Testis (tissue), 2 donors: ENCODE measurements at regions not wholly inside any gene's neighbourhood (a gene's known extent, or its start where the extent isn't known, plus 50 kb on each side); places are given as distances from the start of the nearest gene placed in this dataset.
A peak's percentile ranks its signal among the peaks of the same experiment; 100 is the strongest.

ENCODE experiments used
- DNase-seq: peaks from one replicate; pipeline ENCODE4 v3.0.0-alpha.2; 2019
- H3K27ac ChIP-seq, 2 donors: fragments of 200-600 bp; sonication (generic); one replicate each; pipeline ENCODE4 v1.5.1; 2019
- H3K27me3 ChIP-seq: fragments of 200-600 bp; sonication (generic); one replicate; pipeline ENCODE4 v1.5.1; 2019
- H3K36me3 ChIP-seq: fragments of 200-600 bp; sonication (generic); one replicate; pipeline ENCODE4 v1.5.1; 2017; ENCODE audit warnings: low read depth; ENCODE audit errors: missing control alignments
- H3K4me1 ChIP-seq: fragments of 200-600 bp; sonication (generic); one replicate; pipeline ENCODE4 v1.5.1; 2019
- H3K4me3 ChIP-seq, 2 donors: fragments of 200-600 bp; sonication (generic); one replicate each; pipeline ENCODE4 v1.5.1; 2017 to 2019
- H3K9me3 ChIP-seq: fragments of 200-600 bp; sonication (generic); one replicate; pipeline ENCODE4 v1.5.1; 2017
- POLR2A ChIP-seq: fragments of 450-650 bp; IDR thresholded peaks from one replicate; pipeline ENCODE4 v1.6.1; 2017; ENCODE audit warnings: antibody characterized with exemption, mild to moderate bottlenecking, moderate library complexity
- WGBS, 2 donors: methylation state at CpG; one replicate each; pipeline ENCODE4 v1.1.5; 2018; 5-methylcytosine and 5-hydroxymethylcytosine counted together
- intact Hi-C: fragments of 100-400 bp; cut with DNase I; formaldehyde crosslinking; loops from one replicate; pipeline ENCODE4 v1.15.1; 2023; ENCODE audit warnings: low total_unique reads
- TF ChIP-seq, protein P1 (sequence below), 3 experiments: fragments of 450-650 bp in 2 of 3; fragments of 200-600 bp in 1 of 3; sonication (generic) in 1 of 3; IDR thresholded peaks; one replicate each; pipeline ENCODE4 v1.5.1; 2016 to 2019; ENCODE audit warnings: antibody characterized with exemption in 3 of 3, mild to moderate bottlenecking in 2 of 3, moderate library complexity in 1 of 3

DNA sequence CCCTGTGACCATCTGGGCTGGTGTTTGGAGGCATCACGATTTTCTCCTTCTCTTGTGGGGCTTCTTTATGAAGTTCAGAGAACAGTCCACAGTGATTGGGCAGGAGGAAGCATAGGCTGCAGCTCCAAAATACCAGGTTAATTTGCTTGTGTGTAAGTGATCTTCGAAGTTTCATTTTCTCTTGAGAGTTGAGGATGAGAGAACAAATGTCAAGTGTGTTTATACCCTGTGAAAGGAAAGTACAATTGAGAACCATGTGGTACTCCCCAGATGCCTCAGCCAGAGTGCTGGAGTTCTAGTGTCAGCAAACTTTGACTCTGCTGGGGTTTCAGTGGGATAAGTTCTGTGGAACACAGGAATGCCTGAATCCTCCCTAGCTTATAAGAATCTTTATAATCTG lies 357.1 kb upstream of the CFAP20DC start:
- WGBS, 2 donors: 63 to 79% methylated on average over 2 of the region's 2 CpGs
- Histone ChIP-seq H3K27ac (no peak overlapping the region), H3K4me3 (no peak overlapping the region), H3K9me3 (no peaks in the 10 kb centered on the region), H3K36me3 (no peaks in the 10 kb centered on the region), H3K4me1 (no peaks in the 10 kb centered on the region), H3K27me3 (no peaks in the 10 kb centered on the region)
- no peak for DNase-seq
- intact Hi-C loops: no loop called here
- TF ChIP-seq, protein P1, sequence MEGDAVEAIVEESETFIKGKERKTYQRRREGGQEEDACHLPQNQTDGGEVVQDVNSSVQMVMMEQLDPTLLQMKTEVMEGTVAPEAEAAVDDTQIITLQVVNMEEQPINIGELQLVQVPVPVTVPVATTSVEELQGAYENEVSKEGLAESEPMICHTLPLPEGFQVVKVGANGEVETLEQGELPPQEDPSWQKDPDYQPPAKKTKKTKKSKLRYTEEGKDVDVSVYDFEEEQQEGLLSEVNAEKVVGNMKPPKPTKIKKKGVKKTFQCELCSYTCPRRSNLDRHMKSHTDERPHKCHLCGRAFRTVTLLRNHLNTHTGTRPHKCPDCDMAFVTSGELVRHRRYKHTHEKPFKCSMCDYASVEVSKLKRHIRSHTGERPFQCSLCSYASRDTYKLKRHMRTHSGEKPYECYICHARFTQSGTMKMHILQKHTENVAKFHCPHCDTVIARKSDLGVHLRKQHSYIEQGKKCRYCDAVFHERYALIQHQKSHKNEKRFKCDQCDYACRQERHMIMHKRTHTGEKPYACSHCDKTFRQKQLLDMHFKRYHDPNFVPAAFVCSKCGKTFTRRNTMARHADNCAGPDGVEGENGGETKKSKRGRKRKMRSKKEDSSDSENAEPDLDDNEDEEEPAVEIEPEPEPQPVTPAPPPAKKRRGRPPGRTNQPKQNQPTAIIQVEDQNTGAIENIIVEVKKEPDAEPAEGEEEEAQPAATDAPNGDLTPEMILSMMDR (IDR thresholded peaks at IDR 0.05): no peak
- TF ChIP-seq POLR2A: no peak

DNA sequence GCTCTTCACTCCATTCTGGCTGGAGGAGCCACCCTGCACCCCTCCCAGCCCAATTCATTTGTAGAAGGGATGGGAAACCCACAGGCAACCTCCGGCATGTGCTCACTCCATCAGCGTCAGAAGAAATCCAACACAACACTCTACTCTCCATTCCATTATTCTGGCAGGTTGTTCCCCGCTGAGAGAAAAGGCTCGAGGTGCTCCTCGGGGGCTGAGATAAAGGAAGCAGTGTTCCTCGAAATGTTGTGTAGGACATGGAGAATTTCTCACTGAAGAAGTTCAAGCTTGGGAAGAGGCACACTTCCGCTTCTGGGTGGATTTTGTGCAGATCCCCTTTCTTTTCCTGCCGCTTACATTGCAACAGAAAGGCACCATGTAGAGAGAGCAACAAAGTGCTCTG lies 355.0 kb upstream of the CFAP20DC start:
- Histone ChIP-seq H3K9me3 (no peaks in the 10 kb centered on the region), H3K4me3 (peak overlapping the region in 1 of 2 donors; percentile 2), H3K36me3 (no peaks in the 10 kb centered on the region), H3K27me3 (no peaks in the 10 kb centered on the region), H3K27ac (no peak overlapping the region), H3K4me1 (no peaks in the 10 kb centered on the region)
- DNase-seq: no peak
- 76 to 77% methylated on average over 8 of the region's 8 CpGs for WGBS, 2 donors
- TF ChIP-seq POLR2A: no peak
- TF ChIP-seq, protein P1 (IDR thresholded peaks at IDR 0.05): no peak
- intact Hi-C loops: no loop called here

DNA sequence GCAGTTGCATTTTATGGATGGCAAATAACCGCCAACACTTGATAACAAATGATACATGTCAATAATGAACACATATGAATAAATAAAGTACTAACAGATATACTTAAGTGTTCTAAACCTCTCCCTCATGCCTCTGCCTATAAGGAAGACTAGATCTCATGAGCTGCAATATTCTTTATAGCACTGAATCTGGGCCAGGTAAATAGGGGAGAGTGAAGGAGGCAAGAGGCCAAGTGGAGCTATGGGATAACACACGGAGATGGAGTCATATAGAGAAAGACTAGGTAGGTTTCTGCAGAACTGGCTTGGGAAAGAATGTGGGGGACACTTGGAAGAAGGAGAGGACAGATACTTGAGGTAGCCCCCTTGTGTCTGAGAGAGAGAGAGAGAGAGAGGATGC lies 354.2 kb upstream of the CFAP20DC start:
- TF ChIP-seq, protein P1 (IDR thresholded peaks at IDR 0.05): no peak
- TF ChIP-seq POLR2A: no peak
- Histone ChIP-seq H3K9me3 (no peaks in the 10 kb centered on the region), H3K27me3 (no peaks in the 10 kb centered on the region), H3K27ac (no peak overlapping the region), H3K4me3 (no peak overlapping the region), H3K4me1 (no peaks in the 10 kb centered on the region), H3K36me3 (no peaks in the 10 kb centered on the region)
- WGBS, 2 donors: 86 to 91% methylated on average over 2 of the region's 2 CpGs
- intact Hi-C loops: no loop called here
- no peak for DNase-seq

DNA sequence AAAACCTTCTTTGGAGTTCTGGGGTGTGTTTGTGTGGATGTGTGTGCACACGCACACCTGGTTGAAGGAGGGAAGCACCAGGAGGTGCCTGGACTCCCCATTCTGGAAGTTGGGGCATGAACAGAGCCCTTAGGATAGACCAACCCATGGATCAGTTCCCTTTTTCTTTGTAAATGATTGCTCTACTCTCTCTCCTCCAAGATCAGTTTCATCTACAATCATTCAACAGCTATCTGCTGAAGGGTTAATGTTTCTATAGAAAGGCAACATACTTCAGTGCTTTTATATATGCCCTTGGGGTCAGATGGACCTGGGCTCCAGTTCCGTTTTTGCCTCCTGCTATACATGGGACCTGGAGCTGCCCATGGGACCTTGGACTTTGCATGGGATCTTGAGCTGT lies 352.1 kb upstream of the CFAP20DC start:
- no peak for DNase-seq
- Histone ChIP-seq H3K9me3 (no peaks in the 10 kb centered on the region), H3K4me1 (no peaks in the 10 kb centered on the region), H3K36me3 (no peaks in the 10 kb centered on the region), H3K4me3 (no peak overlapping the region), H3K27me3 (no peaks in the 10 kb centered on the region), H3K27ac (no peak overlapping the region)
- TF ChIP-seq, protein P1 (IDR thresholded peaks at IDR 0.05): no peak
- TF ChIP-seq POLR2A: no peak
- intact Hi-C loops: no loop called here
- WGBS, 2 donors: 67 to 91% methylated on average over 2 of the region's 2 CpGs

DNA sequence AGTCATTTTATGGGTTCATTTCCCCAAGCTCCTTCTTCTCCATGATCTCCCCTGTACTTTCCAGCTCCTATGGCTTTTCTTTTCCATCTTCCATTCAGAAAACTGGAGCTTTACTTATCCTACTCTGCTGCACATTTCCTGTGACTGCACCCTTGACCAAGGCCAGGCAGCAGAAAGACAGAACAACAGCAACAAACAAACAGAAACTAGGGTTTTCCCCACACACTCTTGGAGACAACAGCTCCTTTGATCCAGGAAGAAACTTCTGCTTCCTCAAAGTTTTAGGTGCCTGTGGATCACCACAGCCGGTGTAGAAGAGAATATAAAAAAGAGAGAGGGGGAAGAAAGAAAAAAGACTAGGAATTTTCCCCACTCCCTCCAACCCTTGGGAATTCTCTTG lies 342.3 kb upstream of the CFAP20DC start:
- intact Hi-C loops: no loop called here
- no peaks in the 10 kb centered on the region for H3K4me1 ChIP-seq
- H3K27ac ChIP-seq: no peak overlapping the region
- DNase-seq: no peak
- TF ChIP-seq, protein P1 (IDR thresholded peaks at IDR 0.05): no peak
- no peak for TF ChIP-seq POLR2A
- H3K27me3 ChIP-seq: no peaks in the 10 kb centered on the region
- H3K36me3 ChIP-seq: no peaks in the 10 kb centered on the region
- no peak overlapping the region for H3K4me3 ChIP-seq
- no peaks in the 10 kb centered on the region for H3K9me3 ChIP-seq
- WGBS, 2 donors: 64 to 68% methylated on average over 1 of the region's 1 CpG
